ENCODE measurements at regions not wholly inside any gene's neighbourhood (a gene's known extent, or its start where the extent isn't known, plus 50 kb on each side); places are given as distances from the start of the nearest gene placed in this dataset.

DNA sequence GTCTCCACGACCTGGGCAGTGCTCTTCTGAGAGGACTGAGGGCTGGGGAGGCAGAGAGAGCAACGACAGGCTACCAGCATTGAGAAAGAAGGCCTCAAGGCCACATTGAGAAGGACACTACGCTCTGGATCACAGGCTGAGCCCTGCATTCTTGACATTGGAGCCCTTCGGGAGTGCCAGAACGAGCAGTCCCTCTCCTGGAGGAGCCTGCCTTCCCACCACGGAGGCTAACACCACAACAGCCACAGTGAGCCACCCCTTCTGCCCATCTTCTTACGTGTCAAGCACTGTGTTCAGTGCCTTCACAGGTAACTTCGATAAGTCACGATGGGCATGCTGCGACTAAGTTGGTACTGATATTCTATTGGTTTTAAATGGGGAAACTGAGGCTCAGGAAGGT lies 267.8 kb downstream of the RPS24 start:
- no peak for DNase-seq

GRCh38 chr10:78301891-78302738 lies 268.5 kb downstream of the RPS24 start:
- DNase-seq: no peak

- no peak for DNase-seq
Measured at GRCh38 chr10:78302739-78302988, 269.0 kb downstream of the RPS24 start.

DNA sequence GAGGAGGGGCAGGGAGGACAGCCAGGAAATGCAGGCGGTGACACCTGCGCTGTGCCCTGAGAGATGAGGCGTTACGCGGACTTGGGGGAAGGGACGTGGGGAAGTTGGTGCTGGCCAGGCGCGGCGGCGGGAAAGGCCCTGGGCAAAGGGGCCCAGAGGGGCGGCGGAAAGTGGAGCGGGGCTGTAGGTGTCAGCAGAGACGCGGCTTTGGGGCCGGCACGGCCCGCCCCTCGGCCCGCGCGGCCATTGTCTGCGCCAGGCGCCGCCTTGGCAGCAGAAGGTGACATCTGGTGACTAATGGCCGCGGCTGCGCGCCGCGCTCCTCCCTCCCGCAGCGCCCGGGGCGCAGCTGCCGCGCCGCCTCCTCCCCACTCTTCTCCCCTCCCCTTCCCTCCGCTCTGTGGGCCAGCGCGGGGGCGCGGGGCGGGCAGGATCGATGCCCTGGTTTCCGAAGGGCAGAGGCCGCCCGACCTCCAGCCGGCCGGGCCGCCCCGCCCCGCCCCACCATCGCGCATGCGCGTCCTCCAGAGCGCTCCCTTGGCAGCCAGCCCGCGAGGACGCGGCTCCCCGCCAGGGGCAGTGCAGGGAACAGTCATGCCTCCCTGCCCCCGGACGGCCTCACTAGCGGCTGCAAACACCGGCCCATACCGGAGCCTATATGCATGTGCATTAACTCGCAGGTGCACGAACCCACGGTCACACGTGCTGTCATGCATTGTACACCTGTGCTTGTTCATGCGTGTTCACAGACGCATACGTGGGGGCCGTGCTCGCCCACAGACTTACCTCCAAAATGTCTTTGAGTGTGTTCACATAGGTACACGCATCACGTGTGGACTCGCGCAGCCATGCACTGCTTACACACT lies 269.6 kb downstream of the RPS24 start:
- peak; percentile 90 to 96 (median 91) for DNase-seq

- DNase-seq: no peak
Measured at GRCh38 chr10:78304091-78305045, 270.7 kb downstream of the RPS24 start.

GRCh38 chr10:78305311-78305710 lies 271.6 kb downstream of the RPS24 start:
- no peak for DNase-seq

- DNase-seq: no peak
Measured at GRCh38 chr10:78306358-78306757, 272.7 kb downstream of the RPS24 start.

- DNase-seq: no peak
Measured at GRCh38 chr10:78307576-78307975, 273.9 kb downstream of the RPS24 start.

DNA sequence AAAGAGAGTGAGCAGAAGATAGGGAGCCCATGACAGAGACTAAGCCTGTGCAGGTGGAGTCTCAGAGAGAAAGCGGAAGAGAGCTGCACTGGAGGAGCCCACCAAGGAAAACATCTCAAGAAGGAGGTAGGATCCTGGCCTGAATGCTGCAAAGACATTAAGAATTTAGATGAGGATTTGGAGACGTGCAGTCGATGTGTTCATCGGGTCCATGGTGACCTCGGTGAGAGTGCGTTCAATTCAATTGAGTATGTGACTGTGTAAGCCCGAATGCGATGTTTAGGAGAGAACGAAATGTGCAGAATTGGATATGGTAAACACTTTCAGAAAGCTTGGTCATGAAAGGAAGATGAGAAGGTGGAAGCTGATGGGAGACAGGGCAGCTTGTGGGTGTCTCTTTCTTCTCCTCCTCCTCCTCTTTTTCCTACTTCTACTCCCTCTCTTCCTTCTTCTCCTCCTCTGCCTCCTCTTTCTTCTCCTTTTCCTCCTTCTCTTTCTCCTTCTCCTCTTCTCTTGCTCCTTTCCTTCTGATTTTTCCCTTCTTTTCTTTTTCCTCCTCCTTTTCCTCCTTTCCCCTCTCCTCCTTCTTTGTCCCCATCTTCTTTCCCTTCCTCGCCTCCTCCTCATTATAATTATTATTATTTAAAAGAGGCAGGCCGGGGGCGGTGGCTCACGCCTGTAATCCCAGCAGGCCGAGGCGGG lies 276.0 kb downstream of the RPS24 start:
- no peak for DNase-seq

DNA sequence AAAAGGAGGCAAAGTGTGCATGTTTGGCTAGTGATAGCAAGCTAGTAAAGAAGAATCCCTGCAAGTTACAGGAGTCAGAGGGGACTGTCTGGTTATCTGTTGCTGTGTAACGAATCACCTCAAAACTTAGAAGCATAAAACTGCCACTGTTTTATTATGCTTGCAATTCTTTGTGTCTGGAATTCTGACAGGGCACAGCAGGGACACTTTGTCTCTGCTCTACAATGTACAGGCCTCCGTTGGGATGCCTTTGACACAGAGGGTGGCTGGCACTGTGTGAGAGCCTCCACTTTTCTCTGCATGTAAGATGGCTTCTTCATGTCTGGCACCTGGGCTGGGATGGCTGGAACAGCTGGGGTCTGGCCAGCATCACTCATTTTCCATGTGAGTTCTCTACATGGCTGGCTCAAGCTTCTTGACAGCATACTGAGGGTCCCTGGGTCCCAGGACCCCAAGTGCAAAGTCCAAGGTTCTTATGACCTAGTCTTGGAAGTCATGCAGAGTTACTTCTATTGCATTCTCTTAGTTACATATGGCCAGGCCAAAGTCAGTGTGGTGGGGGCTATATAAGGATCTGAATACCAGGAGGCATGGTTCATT lies 276.9 kb downstream of the RPS24 start:
- DNase-seq: no peak

GRCh38 chr10:78312197-78313047 lies 278.8 kb downstream of the RPS24 start:
- DNase-seq: no peak

GRCh38 chr10:78313048-78313381 lies 279.4 kb downstream of the RPS24 start:
- DNase-seq: no peak

- no peak for DNase-seq
Measured at GRCh38 chr10:78313636-78314035, 280.0 kb downstream of the RPS24 start.

GRCh38 chr10:78314651-78315050 lies 281.0 kb downstream of the RPS24 start:
- no peak for DNase-seq

GRCh38 chr10:78316451-78316931 lies 282.8 kb downstream of the RPS24 start:
- no peak for DNase-seq

DNA sequence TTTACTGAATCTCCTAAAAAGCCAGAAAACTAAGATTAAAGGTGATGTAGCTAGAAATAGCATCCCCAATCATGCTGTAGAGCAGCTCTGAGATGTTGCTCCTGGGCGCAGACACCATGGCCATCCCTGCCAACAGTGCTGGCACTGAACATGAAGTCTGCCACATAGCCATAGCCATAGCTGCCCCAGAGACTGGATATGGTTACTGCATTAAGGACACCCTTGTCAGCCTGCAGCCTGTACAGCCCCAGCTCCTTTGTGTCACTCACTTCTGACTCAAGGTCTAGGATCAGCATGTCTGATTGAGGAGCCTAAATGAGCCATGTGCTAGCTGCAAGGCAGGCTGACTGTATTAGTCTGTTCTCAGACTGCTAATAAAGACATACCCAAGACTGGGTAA lies 284.6 kb downstream of the RPS24 start:
- no peak for DNase-seq

DNA sequence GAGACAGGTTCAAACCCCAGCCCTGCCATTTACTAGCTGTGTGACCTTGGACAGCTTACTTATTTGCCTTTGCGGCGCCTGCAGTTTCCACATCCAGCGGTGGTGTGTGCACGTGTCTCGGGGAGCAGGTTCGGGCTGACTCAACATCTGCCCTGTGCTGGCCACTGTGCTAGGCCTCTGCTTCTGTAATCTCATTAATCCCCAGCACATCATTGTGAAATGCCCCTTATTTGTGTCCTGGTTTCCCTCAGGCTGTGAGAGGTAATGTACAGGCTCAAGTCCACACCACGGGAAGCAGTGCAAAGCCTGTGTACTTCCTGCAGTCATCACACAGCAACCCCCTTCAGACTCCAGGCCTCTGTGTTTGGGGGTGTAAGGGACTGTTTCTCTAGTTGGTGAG lies 285.7 kb downstream of the RPS24 start:
- no peak for DNase-seq

DNA sequence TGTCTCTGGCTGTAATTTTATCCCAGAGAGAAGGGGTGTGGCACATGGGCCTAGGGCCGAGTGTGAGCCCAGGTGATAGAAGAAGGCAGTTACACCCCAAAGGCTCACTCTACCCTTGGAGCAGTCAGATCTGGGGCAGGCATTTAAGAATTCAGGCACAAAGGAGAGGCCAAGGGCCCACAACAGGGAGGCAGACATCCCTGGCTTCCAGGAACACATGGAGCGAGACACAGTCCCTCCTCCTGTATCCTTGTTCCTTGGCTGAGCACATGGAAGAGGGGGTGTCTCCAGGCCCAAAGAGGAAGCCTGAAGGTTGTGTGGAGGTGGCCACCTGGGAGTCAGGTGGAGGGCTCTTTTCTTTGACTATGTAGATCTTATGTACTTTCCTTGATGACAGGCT lies 286.2 kb downstream of the RPS24 start:
- DNase-seq: no peak

- DNase-seq: peak in 1 of 5 donors; percentile 15
Measured at GRCh38 chr10:78320506-78320905, 286.8 kb downstream of the RPS24 start.

DNA sequence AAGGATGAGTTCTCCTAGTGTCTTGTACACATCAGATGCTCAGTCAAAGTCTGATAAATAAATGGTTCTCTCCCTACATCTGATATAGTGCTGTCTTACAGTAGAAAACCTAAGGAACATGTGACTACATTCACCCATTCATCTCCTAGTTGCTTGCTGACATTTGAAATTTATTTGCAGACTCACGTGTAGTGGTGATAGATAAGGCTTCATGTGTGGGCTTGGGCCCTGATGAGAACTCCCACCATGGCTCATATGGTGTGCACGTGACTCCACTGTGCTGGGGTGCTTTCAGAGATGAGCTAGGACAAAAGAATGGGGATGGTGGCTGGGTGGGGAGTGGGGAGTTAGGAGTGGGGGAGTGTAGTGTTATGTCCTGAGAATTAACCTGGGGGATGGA lies 287.3 kb downstream of the RPS24 start:
- DNase-seq: no peak

DNA sequence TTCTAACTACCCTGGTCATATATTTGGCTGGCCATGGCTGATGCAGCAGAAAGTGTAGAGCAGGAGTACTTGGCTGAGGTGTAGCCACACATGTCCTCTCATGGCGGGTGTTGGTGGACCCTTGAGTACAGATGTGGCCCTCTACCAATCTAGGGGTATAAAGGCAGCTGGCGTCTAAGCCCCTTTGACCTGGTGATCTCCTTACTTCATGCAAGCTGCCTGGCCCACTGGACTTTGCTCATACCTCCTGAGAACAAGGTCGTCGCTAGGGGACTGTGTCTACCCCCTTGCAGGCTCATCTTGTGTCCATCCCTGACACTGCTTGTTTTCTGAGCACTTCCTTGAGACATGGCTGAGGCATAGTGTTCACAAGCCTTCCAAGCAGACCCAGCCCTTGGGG lies 287.8 kb downstream of the RPS24 start:
- DNase-seq: no peak
